ENCODE measurements at regions not wholly inside any gene's neighbourhood (a gene's known extent, or its start where the extent isn't known, plus 50 kb on each side); places are given as distances from the start of the nearest gene placed in this dataset.

DNA sequence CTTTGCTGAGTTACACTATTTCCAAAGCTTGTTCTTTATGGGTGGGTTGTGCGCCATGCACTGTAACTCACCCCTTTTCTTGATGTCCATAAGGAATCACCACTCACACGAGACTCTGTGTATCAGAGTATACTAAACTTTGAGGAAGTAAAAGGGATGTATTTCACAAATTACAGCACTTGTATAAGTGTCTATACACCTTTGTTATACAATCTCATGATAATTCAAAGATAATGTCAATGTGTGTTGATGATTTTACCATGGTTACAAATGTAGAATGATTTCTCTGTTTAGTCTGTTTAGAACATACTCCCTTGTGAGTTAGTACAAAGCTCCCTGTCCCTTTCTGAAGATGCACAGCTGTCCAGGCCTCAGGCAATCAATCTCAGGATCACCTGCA, 922.2 kb upstream of the MAP3K7 start:
- TF ChIP-seq GATA2 (IDR thresholded peaks at IDR 0.05; ENCODE audit: low read depth, low read length) (no peak), GATA3 (IDR thresholded peaks at IDR 0.05; ENCODE audit: low read depth, low read length) (no peak)
